ENCODE measurements at regions not wholly inside any gene's neighbourhood (a gene's known extent, or its start where the extent isn't known, plus 50 kb on each side); places are given as distances from the start of the nearest gene placed in this dataset.

DNA sequence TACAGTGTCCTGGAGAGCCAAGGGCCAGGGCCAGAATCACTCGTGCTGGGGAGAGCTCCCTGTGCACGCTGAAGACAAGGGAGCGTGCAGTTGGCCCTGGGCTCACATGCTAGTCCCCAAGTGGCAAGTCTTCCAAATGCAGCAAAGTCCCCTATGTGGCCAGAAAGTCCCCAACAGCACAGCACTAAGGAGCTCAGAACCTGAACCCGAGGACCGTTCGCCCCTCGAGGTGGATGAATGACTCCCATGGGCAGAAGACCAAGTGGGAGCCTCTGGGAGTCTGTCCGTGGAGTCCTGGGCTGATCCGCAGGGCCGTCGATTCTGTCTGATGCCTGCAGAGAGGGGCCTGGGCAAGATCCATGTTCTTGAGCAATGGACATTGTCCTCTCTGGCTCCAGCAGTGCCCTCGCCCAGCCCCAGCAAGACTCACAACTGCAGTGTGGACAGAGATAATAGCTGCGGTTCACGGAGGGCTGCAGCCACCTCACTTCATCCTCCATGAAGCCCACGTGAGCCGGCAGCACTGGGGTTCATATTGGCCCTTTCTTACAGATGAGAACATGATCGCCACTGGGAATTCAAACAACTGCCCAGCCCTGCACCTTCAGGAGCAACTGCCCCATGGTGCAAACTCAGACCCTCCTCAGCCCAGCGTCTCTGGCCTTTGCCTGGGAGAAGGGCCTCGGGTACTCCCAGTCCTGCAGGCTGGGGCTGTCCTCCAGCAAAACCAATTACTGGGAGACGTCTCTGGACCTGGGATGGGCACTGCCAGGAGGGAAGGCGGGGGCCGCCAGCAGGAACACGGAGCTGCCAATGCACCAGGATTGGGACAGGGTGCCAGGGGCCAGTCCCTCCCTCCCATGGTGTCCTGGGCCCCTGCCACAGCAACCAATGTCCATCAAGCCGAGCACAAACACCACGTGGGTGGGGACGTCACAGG lies 243.7 kb downstream of the NPHP4 start:
- DNase-seq (ENCODE audit: extremely low read depth, low read depth): no peak
- TF ChIP-seq, protein P1, sequence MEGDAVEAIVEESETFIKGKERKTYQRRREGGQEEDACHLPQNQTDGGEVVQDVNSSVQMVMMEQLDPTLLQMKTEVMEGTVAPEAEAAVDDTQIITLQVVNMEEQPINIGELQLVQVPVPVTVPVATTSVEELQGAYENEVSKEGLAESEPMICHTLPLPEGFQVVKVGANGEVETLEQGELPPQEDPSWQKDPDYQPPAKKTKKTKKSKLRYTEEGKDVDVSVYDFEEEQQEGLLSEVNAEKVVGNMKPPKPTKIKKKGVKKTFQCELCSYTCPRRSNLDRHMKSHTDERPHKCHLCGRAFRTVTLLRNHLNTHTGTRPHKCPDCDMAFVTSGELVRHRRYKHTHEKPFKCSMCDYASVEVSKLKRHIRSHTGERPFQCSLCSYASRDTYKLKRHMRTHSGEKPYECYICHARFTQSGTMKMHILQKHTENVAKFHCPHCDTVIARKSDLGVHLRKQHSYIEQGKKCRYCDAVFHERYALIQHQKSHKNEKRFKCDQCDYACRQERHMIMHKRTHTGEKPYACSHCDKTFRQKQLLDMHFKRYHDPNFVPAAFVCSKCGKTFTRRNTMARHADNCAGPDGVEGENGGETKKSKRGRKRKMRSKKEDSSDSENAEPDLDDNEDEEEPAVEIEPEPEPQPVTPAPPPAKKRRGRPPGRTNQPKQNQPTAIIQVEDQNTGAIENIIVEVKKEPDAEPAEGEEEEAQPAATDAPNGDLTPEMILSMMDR (IDR thresholded peaks at IDR 0.05; ENCODE audit: low read depth, low read length): no peak

DNA sequence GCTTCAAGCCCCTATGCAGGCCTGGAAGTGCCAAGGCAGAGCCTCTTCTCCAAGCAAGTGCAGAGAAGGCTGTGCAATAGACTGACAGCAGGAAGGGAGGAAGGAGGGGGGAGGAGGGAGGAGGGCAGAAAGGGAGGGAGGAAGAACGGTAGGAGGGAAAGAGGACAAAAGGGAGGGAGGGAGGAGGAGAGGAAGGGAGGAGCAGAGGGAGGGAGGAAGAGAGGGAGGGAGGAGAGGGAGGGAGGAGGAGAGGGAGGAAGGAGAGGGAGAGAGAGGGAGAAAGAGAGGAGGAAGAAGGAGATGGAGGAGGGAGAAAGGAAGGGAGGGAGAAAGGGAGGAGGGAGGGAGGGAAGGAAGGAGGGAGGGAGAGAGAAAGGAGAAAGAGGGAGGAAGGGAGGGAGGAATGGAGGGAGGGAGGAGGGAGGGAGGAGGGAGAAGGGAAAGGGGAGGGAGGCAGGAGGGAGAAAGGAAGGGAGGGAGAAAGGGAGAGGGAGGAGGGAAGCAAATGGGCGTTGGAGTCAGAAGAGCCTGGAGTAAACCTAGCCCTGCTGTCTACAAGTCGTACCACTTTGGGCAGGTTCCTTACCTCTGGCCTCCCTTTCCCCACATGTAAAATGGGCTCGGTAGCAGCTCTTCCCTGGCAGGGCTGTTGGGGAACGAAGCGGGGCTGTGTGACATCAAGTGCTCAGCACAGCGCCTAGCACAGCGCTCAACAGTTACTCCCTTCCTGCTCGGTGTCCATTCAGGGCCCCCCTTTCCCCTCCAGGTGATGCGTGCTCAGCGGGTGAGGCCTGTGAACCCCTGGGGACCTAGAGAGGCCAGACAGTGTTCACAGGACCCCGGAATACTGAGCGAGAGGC lies 244.6 kb downstream of the NPHP4 start:
- TF ChIP-seq, protein P1 (IDR thresholded peaks at IDR 0.05; ENCODE audit: low read depth, low read length): no peak
- no peak for DNase-seq (ENCODE audit: extremely low read depth, low read depth)

DNA sequence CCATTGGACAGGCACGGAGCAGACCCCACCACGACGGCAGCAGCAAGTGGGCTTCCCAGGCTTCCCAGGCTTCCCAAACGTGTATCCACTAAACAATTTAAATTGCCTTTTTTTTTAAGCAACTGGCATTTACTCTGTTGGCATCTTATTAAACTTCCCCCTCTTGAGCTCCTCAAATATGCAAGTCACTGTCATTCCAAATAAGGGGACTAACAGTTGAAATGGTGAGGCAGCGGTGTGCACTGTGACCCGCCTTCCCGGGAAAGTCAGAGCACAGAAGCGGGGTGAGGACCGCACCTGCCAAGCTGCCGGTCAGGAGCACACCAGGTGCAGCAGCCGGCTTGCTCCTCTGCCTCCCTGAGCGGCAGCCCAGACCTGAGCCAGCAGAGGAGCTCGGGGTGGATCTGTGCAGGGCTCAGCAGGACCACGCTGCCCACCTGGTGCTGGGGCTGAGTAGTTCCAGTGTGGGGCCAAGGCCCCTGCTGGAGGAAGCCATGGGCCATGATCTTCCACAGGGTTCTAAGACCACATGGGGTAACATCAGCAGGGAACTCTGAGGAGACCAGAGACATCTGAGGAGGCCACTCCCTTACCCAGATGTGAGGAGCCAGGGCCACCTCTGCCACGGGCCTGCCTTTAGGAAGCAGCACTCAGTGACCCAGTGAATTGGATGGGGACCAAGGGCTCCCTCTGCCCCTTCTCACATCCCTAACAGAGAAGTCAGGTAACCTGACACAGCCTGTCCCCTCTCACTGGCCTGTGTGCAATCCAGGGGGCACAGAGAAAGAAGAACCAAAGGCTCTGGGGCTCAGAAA lies 245.4 kb downstream of the NPHP4 start:
- no peak for DNase-seq (ENCODE audit: extremely low read depth, low read depth)
- TF ChIP-seq, protein P1 (IDR thresholded peaks at IDR 0.05; ENCODE audit: low read depth, low read length): no peak

DNA sequence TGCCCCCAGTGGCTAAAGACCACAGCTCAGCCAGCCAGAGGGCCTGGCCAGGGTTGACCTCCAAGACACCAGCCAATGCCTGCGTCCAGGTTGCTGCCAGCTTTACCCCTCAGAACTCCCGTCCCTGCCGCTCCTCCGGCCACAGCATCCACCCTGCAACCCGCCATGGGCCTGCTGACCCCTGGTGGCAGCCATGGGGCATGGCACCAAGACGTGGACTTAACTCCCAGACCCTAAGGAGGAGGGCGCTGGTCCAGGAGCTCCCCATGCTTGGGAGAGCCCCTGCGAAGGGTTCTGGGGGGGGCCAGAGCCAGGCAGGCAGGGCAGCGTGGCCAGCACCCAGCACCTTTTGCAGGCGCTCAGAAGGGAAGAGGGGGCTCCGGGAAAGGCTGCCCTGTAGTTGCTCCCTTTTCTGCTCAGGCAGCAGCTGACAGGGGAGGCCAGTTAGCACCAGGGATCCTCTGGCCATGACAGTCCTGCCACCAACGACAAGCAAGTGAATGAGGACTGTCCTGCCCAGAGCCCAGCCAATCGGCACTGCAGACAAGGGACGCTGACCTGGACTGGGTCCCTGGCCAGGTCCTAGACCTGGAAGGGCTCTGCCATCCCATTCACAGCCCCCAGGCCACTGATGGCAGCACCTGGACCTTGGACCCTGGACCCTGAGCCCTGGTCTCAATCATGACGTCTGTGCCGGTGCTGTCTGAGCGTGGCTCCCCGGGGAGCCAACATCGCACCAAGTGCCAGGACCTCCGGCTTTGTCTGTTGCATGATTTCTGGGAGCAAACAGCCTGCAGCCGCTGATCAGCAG lies 246.2 kb downstream of the NPHP4 start:
- TF ChIP-seq, protein P1 (IDR thresholded peaks at IDR 0.05; ENCODE audit: low read depth, low read length): peak; percentile 77
- DNase-seq (ENCODE audit: extremely low read depth, low read depth): no peak

DNA sequence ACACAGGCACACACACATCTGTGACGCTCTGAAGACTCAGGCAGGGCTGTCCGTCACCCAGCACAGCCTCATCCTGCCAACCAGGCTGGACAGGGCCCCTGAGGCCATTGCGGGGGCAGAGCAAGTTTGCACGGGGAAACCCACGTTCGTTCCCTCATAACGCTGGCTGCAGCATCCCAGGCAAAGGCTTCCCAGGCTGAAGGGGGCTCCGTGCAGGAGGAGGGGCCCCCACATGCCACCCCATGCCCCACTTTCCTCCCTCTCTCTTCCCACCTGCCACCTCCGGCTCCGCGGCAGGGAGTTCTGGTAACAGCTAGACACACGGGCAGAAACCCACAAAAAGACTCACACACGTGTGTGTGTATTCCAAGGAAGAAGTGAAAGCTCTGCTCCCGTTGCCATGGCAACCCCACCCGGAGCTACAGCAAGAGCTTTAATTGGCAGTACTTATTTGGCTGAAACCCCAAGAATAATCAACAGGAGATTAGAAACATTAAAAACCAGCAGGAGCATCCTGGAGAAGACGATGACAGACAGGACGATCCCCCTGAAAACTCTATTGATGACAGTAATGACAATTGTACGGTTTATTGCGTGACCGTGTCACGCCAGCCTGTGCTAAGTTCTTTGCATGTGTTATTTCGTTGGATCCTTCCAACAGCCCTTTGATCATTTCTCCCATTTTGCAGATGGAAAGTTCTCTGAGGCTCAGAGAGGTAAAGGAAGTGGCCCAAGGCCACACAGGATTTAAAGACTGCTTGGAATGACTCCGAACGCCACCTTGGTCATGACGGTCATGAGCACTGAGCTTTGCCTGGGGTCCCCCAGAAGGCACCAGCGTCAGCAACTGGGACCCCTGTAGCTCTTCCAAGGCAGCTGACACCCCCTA lies 247.1 kb downstream of the NPHP4 start:
- TF ChIP-seq, protein P1 (IDR thresholded peaks at IDR 0.05; ENCODE audit: low read depth, low read length): no peak
- no peak for DNase-seq (ENCODE audit: extremely low read depth, low read depth)

DNA sequence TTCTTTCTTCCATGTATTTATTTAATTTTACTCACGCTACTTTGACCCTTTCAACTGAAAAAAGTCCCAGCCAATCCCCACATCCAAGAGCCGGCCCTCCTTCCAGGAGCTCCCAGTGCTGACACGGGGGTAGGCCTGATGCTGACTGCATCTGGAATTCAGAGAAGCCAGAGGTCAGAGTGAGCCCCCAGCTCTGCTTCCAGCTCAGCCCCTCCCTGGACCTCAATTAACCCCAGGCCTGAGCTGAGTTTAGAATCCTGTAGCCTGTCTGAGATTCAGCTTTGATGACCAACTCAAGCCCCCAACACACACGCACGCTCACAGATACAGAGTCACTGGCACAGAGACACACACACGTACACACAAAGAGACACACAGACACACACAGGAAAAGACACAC lies 247.9 kb downstream of the NPHP4 start:
- TF ChIP-seq, protein P1 (IDR thresholded peaks at IDR 0.05; ENCODE audit: low read depth, low read length): no peak
- DNase-seq (ENCODE audit: extremely low read depth, low read depth): no peak

All from AG09319 (cell line).